Esophagus muscularis mucosa (tissue), 4 donors: ENCODE measurements at regions not wholly inside any gene's neighbourhood (a gene's known extent, or its start where the extent isn't known, plus 50 kb on each side); places are given as distances from the start of the nearest gene placed in this dataset.

ENCODE experiments used
- DNase-seq: peaks from one replicate; pipeline ENCODE4 v3.0.0-alpha.2; 2017; ENCODE audit errors: extremely low spot score
- H3K27ac ChIP-seq, 4 donors: fragments of 200-600 bp; sonication (generic); replicated peaks in 1 of 4; 1 replicate in 3 of 4; 2 replicates in 1 of 4; pipeline ENCODE4 v1.5.1; 2016 to 2019; ENCODE audit warnings: mild to moderate bottlenecking in 1 of 4
- H3K27me3 ChIP-seq, 4 donors: fragments of 200-600 bp; sonication (generic); one replicate each; pipeline versions ENCODE4 v1.5.1 to v1.6.0; 2016 to 2019
- H3K36me3 ChIP-seq, 4 donors: fragments of 200-600 bp; sonication (generic); one replicate each; pipeline ENCODE4 v1.5.1; 2016 to 2019
- H3K4me1 ChIP-seq, 4 donors: fragments of 200-600 bp; sonication (generic); one replicate each; pipeline ENCODE4 v1.5.1; 2016 to 2019
- H3K4me3 ChIP-seq, 4 donors: fragments of 200-600 bp; sonication (generic); 1 replicate in 2 of 4; 2 replicates in 2 of 4; pipeline ENCODE4 v1.5.1; 2016 to 2019; ENCODE audit warnings: mild to moderate bottlenecking in 4 of 4, moderate library complexity in 1 of 4
- H3K9me3 ChIP-seq, 4 donors: fragments of 200-600 bp; sonication (generic); 1 replicate in 3 of 4; 2 replicates in 1 of 4; pipeline ENCODE4 v1.5.1; 2016 to 2019
- EP300 ChIP-seq: sonication (generic); formaldehyde crosslinking; IDR thresholded peaks from one replicate; pipeline ENCODE4 v1.6.1; 2017; ENCODE audit warnings: antibody characterized with exemption
- POLR2A ChIP-seq: fragments of 450-650 bp; IDR thresholded peaks from one replicate; pipeline ENCODE4 v1.6.1; 2017; ENCODE audit warnings: antibody characterized with exemption, moderate library complexity, mild to moderate bottlenecking, low read depth
- POLR2AphosphoS5 ChIP-seq, 2 donors: sonication (generic); formaldehyde crosslinking; IDR thresholded peaks; one replicate each; pipeline ENCODE4 v1.6.1; 2017; ENCODE audit warnings: antibody characterized with exemption in 2 of 2
- WGBS: methylation state at CpG from one replicate; pipeline ENCODE4 v1.1.5; 2018; 5-methylcytosine and 5-hydroxymethylcytosine counted together
- intact Hi-C: fragments of 100-400 bp; cut with DNase I; formaldehyde crosslinking; loops from one replicate; pipeline ENCODE4 v1.15.1; 2023
- TF ChIP-seq, protein P1 (sequence below), 3 experiments: fragments of 200-600 bp in 2 of 3; fragments of 450-650 bp in 1 of 3; sonication (generic) in 2 of 3; IDR thresholded peaks; one replicate each; pipeline ENCODE4 v1.5.1; 2017 to 2019; ENCODE audit warnings: antibody characterized with exemption in 3 of 3, mild to moderate bottlenecking in 2 of 3, moderate library complexity in 1 of 3

DNA sequence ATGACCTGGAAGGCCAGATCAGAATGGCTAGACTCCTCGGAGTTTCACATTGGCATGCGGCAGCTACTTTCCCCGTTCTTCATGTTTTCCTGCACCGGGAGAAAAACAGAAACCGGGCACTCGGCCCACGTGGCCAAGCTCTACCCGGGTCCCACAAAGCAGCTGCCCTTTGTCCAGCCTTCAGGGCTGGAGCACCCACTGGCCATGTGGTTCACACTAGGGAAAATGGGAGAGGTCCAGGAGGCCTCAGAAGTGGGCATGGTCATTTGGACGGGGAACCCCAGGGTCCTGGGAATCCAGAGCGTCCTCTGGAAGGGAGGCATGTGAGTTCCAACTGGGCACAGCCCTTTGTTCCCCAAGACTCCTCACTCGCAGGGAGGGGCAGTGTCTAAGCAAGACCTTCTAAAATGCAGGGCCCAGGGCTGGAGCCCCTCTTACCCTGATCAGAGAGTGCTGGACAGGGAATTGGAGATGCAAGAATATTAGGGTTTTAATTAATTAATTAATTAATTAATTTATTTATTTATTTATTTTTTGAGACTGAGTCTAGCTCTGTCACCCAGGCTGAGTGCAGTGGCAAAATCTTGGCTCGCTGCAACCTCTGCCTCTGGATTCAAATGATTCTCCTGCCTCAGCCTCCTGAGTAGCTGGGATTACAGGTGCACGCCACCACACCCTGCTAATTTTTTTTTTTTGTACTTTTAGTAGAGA, 97.2 kb upstream of the CPEB4 start:
- H3K27ac ChIP-seq = no peak overlapping the region
- no peaks in the 10 kb centered on the region for H3K36me3 ChIP-seq
- no peak for DNase-seq
- no peaks in the 10 kb centered on the region for H3K9me3 ChIP-seq
- H3K4me1 ChIP-seq = no peaks in the 10 kb centered on the region
- H3K4me3 ChIP-seq = no peak overlapping the region
- intact Hi-C loops = no loop called here
- H3K27me3 ChIP-seq = no peaks in the 10 kb centered on the region
- TF ChIP-seq POLR2AphosphoS5 (IDR thresholded peaks at IDR 0.05) (no peak), EP300 (no peak), POLR2A (no peak)
- TF ChIP-seq, protein P1, sequence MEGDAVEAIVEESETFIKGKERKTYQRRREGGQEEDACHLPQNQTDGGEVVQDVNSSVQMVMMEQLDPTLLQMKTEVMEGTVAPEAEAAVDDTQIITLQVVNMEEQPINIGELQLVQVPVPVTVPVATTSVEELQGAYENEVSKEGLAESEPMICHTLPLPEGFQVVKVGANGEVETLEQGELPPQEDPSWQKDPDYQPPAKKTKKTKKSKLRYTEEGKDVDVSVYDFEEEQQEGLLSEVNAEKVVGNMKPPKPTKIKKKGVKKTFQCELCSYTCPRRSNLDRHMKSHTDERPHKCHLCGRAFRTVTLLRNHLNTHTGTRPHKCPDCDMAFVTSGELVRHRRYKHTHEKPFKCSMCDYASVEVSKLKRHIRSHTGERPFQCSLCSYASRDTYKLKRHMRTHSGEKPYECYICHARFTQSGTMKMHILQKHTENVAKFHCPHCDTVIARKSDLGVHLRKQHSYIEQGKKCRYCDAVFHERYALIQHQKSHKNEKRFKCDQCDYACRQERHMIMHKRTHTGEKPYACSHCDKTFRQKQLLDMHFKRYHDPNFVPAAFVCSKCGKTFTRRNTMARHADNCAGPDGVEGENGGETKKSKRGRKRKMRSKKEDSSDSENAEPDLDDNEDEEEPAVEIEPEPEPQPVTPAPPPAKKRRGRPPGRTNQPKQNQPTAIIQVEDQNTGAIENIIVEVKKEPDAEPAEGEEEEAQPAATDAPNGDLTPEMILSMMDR (IDR thresholded peaks at IDR 0.05) = no peak
- WGBS = 95% methylated on average over 8 of the region's 13 CpGs

- H3K27ac ChIP-seq = no peak overlapping the region
- intact Hi-C loops = no loop called here
- H3K9me3 ChIP-seq = no peaks in the 10 kb centered on the region
- H3K4me3 ChIP-seq = no peak overlapping the region
- no peaks in the 10 kb centered on the region for H3K27me3 ChIP-seq
- no peaks in the 10 kb centered on the region for H3K36me3 ChIP-seq
- TF ChIP-seq, protein P1 (IDR thresholded peaks at IDR 0.05) = no peak
- TF ChIP-seq EP300 = no peak
- no peak for TF ChIP-seq POLR2A
- TF ChIP-seq POLR2AphosphoS5 (IDR thresholded peaks at IDR 0.05) = no peak
- 93% methylated on average over 3 of the region's 3 CpGs for WGBS
- H3K4me1 ChIP-seq = no peaks in the 10 kb centered on the region
- no peak for DNase-seq
Measured at GRCh38 chr5:173791878-173792277, 96.3 kb upstream of the CPEB4 start.

DNA sequence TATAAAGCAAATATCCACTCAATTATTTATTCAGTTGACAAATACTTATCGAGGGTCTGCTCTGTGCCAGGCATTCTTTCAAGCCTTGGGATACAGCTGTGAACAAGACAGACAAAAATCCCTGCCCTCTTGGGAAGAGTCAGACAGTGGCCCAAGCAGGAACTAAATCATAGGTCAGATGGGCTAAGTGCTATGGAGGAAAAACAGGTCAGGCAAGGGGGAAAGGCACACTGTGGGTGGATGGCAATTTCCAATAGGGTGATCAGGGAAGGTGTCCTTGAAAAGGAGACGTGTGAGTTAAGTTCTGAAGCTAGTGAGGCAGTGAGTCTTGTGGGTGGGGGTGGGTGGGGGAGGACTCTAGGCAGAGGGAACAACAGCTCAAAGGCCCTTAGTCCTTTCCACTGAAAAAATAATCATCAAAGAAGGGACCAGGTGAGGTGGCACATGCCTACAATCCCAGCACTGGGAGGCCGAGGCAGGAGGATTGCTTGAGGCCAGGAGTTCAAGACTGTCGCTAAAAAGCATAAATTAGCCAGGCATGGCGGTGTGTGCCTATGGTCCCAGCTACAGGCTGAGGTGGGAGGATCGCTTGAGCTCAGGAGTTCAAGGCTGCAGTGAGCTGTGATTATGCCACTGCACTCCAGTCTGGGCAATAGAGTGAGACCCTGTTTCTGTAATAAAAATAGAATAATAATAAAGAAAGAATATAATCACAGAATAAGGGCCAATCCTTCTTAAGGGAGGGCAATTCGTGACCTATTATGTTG, 95.2 kb upstream of the CPEB4 start:
- H3K4me3 ChIP-seq = no peak overlapping the region
- DNase-seq = no peak
- H3K27ac ChIP-seq = no peak overlapping the region
- intact Hi-C loops = no loop called here
- no peaks in the 10 kb centered on the region for H3K27me3 ChIP-seq
- TF ChIP-seq, protein P1 (IDR thresholded peaks at IDR 0.05) = no peak
- TF ChIP-seq POLR2A (no peak), POLR2AphosphoS5 (IDR thresholded peaks at IDR 0.05) (no peak)
- 95% methylated on average over 7 of the region's 7 CpGs for WGBS
- no peaks in the 10 kb centered on the region for H3K36me3 ChIP-seq
- H3K4me1 ChIP-seq = no peaks in the 10 kb centered on the region
- no peaks in the 10 kb centered on the region for H3K9me3 ChIP-seq

DNA sequence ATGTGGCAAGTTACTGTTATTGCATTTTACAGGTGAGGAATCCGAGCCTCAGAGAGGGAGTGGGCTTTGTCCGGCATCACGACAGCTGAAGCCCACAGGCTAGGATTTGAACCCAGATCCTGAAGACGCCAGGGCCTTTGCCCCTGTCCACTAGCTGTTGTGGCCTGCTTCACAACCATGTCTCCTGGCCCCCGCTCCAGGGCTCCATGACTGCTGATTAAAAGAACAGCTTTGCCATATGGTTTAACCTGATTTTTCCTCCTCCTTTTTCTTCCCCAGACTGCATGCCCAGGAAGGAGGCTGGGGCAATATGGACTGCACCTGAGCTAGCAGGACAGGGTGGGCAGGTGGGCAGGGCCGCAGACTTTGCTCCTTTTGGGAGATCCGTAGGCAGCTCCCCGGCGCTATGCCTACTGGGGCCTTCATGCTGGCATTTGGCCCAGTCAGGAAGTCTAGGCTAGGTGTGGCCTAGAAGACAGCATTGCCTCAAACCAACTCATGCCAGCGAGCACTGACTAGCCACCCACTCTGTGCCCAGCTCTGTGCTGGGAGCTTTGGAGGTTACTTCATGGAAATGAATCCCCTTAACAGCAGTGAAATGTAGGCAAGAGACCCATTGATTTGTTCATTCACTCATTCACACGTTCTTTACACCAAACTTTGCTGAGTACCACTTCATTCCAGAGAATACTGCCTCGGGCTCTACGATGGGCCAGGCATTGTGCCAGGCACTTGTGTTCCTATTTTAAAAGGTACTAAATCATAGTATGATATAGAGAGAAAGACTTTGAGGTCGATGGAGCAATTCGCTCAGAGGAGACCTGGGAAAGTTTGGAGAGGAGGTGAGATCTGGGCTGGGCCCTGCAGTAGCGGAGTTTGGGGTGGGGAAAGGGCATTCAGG, 94.3 kb upstream of the CPEB4 start:
- H3K9me3 ChIP-seq = no peaks in the 10 kb centered on the region
- WGBS = 83% methylated on average over 14 of the region's 16 CpGs
- no peaks in the 10 kb centered on the region for H3K27me3 ChIP-seq
- DNase-seq = no peak
- TF ChIP-seq POLR2A (no peak), POLR2AphosphoS5 (IDR thresholded peaks at IDR 0.05) (no peak), EP300 (no peak)
- TF ChIP-seq, protein P1 (IDR thresholded peaks at IDR 0.05) = no peak
- no peak overlapping the region for H3K4me3 ChIP-seq
- no peaks in the 10 kb centered on the region for H3K4me1 ChIP-seq
- no peak overlapping the region for H3K27ac ChIP-seq
- H3K36me3 ChIP-seq = no peaks in the 10 kb centered on the region
- intact Hi-C loops = no loop called here
